Testis (tissue), 2 donors: ENCODE measurements at regions not wholly inside any gene's neighbourhood (a gene's known extent, or its start where the extent isn't known, plus 50 kb on each side); places are given as distances from the start of the nearest gene placed in this dataset.

ENCODE experiments used
- DNase-seq: peaks from one replicate; pipeline ENCODE4 v3.0.0-alpha.2; 2019
- H3K27ac ChIP-seq, 2 donors: fragments of 200-600 bp; sonication (generic); one replicate each; pipeline ENCODE4 v1.5.1; 2019
- H3K27me3 ChIP-seq: fragments of 200-600 bp; sonication (generic); one replicate; pipeline ENCODE4 v1.5.1; 2019
- H3K36me3 ChIP-seq: fragments of 200-600 bp; sonication (generic); one replicate; pipeline ENCODE4 v1.5.1; 2017; ENCODE audit warnings: low read depth; ENCODE audit errors: missing control alignments
- H3K4me1 ChIP-seq: fragments of 200-600 bp; sonication (generic); one replicate; pipeline ENCODE4 v1.5.1; 2019
- H3K4me3 ChIP-seq, 2 donors: fragments of 200-600 bp; sonication (generic); one replicate each; pipeline ENCODE4 v1.5.1; 2017 to 2019
- H3K9me3 ChIP-seq: fragments of 200-600 bp; sonication (generic); one replicate; pipeline ENCODE4 v1.5.1; 2017
- POLR2A ChIP-seq: fragments of 450-650 bp; IDR thresholded peaks from one replicate; pipeline ENCODE4 v1.6.1; 2017; ENCODE audit warnings: antibody characterized with exemption, mild to moderate bottlenecking, moderate library complexity
- WGBS, 2 donors: methylation state at CpG; one replicate each; pipeline ENCODE4 v1.1.5; 2018; 5-methylcytosine and 5-hydroxymethylcytosine counted together
- intact Hi-C: fragments of 100-400 bp; cut with DNase I; formaldehyde crosslinking; loops from one replicate; pipeline ENCODE4 v1.15.1; 2023; ENCODE audit warnings: low total_unique reads
- TF ChIP-seq, protein P1 (sequence below), 3 experiments: fragments of 450-650 bp in 2 of 3; fragments of 200-600 bp in 1 of 3; sonication (generic) in 1 of 3; IDR thresholded peaks; one replicate each; pipeline ENCODE4 v1.5.1; 2016 to 2019; ENCODE audit warnings: antibody characterized with exemption in 3 of 3, mild to moderate bottlenecking in 2 of 3, moderate library complexity in 1 of 3

- Histone ChIP-seq H3K4me3 (no peak overlapping the region), H3K27me3 (no peaks in the 10 kb centered on the region), H3K4me1 (no peaks in the 10 kb centered on the region), H3K9me3 (no peaks in the 10 kb centered on the region), H3K36me3 (no peaks in the 10 kb centered on the region), H3K27ac (no peak overlapping the region)
- no peak for DNase-seq
- no peak for TF ChIP-seq POLR2A
- TF ChIP-seq, protein P1, sequence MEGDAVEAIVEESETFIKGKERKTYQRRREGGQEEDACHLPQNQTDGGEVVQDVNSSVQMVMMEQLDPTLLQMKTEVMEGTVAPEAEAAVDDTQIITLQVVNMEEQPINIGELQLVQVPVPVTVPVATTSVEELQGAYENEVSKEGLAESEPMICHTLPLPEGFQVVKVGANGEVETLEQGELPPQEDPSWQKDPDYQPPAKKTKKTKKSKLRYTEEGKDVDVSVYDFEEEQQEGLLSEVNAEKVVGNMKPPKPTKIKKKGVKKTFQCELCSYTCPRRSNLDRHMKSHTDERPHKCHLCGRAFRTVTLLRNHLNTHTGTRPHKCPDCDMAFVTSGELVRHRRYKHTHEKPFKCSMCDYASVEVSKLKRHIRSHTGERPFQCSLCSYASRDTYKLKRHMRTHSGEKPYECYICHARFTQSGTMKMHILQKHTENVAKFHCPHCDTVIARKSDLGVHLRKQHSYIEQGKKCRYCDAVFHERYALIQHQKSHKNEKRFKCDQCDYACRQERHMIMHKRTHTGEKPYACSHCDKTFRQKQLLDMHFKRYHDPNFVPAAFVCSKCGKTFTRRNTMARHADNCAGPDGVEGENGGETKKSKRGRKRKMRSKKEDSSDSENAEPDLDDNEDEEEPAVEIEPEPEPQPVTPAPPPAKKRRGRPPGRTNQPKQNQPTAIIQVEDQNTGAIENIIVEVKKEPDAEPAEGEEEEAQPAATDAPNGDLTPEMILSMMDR (IDR thresholded peaks at IDR 0.05) = no peak
- intact Hi-C loops = no loop called here
- 90 to 92% methylated on average over 5 of the region's 5 CpGs for WGBS, 2 donors
Observed at GRCh38 chr2:220212296-220213080, 585.1 kb downstream of the SLC4A3 start.

DNA sequence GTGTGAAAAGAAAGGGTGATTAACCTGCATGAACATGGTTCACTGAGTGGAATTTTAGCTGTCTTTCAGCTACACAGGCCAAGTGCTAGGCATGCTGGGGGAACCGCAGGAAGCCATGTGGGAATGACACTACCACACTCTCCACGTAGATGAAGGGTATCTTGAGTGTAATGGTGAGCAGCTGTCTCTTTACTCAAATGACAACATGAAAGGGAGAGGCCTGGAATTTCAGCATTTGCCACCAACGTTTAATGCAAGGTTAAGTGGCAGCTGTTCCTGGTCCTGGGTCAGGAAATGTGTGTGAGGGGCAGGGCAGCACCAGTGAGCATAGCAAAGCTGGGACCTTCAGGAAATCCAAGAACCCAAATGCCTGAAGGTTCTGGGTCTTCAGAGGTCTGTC, 588.4 kb downstream of the SLC4A3 start:
- H3K4me3 ChIP-seq = no peak overlapping the region
- H3K9me3 ChIP-seq = no peaks in the 10 kb centered on the region
- WGBS, 2 donors = 70 to 73% methylated on average over 3 of the region's 3 CpGs
- no peak for TF ChIP-seq POLR2A
- TF ChIP-seq, protein P1 (IDR thresholded peaks at IDR 0.05) = no peak
- no peaks in the 10 kb centered on the region for H3K36me3 ChIP-seq
- no peak for DNase-seq
- no peaks in the 10 kb centered on the region for H3K27me3 ChIP-seq
- H3K27ac ChIP-seq = no peak overlapping the region
- intact Hi-C loops = no loop called here
- no peaks in the 10 kb centered on the region for H3K4me1 ChIP-seq

DNA sequence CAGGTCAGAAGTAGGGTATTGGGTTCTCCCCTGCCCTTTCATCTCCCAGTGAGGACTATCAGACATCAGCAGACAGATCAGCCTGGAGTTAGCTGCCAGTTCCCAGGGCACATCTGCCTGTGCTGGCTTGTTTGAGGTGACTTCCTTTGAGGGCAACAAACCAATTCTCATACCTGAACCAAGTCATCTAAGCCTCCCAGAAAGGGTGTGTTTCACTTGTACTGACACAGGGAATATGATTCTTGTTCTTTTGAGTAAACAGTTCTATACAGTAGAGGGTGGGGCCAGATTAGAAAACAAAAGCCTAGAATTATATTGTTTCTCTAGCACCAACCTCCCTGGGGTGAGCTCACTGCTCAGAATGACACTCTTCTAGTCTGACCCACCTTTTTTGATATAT, 591.9 kb downstream of the SLC4A3 start:
- Histone ChIP-seq H3K4me1 (no peaks in the 10 kb centered on the region), H3K4me3 (no peak overlapping the region), H3K27me3 (no peaks in the 10 kb centered on the region), H3K9me3 (no peaks in the 10 kb centered on the region), H3K36me3 (no peaks in the 10 kb centered on the region), H3K27ac (no peak overlapping the region)
- TF ChIP-seq, protein P1 (IDR thresholded peaks at IDR 0.05) = no peak
- TF ChIP-seq POLR2A = no peak
- DNase-seq = no peak
- intact Hi-C loops = no loop called here

GRCh38 chr2:220220009-220220408, 592.6 kb downstream of the SLC4A3 start:
- Histone ChIP-seq H3K4me1 (no peaks in the 10 kb centered on the region), H3K36me3 (no peaks in the 10 kb centered on the region), H3K9me3 (no peaks in the 10 kb centered on the region), H3K27ac (no peak overlapping the region), H3K4me3 (no peak overlapping the region), H3K27me3 (no peaks in the 10 kb centered on the region)
- WGBS, 2 donors = 65 to 66% methylated on average over 2 of the region's 2 CpGs
- TF ChIP-seq POLR2A = no peak
- TF ChIP-seq, protein P1 (IDR thresholded peaks at IDR 0.05) = no peak
- DNase-seq = no peak
- intact Hi-C loops = no loop called here

- no peaks in the 10 kb centered on the region for H3K4me1 ChIP-seq
- no peak overlapping the region for H3K4me3 ChIP-seq
- no peaks in the 10 kb centered on the region for H3K36me3 ChIP-seq
- intact Hi-C loops = no loop called here
- DNase-seq = no peak
- no peaks in the 10 kb centered on the region for H3K9me3 ChIP-seq
- H3K27ac ChIP-seq = no peak overlapping the region
- TF ChIP-seq, protein P1 (IDR thresholded peaks at IDR 0.05) = no peak
- TF ChIP-seq POLR2A = no peak
- WGBS, 2 donors = 68 to 77% methylated on average over 5 of the region's 5 CpGs
- no peaks in the 10 kb centered on the region for H3K27me3 ChIP-seq
Observed at GRCh38 chr2:220221992-220222391, 594.6 kb downstream of the SLC4A3 start.
